ENCODE measurements at regions not wholly inside any gene's neighbourhood (a gene's known extent, or its start where the extent isn't known, plus 50 kb on each side); places are given as distances from the start of the nearest gene placed in this dataset.

DNA sequence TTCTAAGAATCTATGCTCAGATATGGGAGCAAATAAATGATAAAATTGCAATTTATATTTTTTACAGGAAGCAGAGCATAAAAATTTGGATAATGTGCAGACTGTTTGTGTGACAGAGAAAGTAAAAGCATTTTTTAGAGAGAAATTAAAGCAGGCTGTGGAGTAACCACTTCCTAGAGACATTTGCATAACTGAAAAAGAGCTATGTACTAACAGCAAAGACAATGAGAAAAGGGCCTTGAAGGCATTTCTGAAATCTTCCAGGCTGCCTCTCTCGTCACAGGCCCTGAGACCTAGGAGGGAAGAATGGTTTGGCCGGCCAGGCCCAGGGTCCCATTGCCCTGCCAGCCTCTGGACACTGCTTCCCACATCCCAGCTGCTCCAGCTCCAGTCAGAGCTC lies 247.2 kb downstream of the ALX1 start:
- Histone ChIP-seq H3K27ac (no peak overlapping the region), H3K4me1 (replicated peaks) (no peaks in the 10 kb centered on the region), H3K4me3 (no peak overlapping the region), H3K9me3 (no peaks in the 10 kb centered on the region), H3K27me3 (replicated peaks; ENCODE audit: insufficient read depth) (no peaks in the 10 kb centered on the region), H3K36me3 (no peaks in the 10 kb centered on the region)
- no peak for DNase-seq (ENCODE audit: low spot score)
- intact Hi-C loops (cut with DNase I) = no loop called here
- TF ChIP-seq, protein P1, sequence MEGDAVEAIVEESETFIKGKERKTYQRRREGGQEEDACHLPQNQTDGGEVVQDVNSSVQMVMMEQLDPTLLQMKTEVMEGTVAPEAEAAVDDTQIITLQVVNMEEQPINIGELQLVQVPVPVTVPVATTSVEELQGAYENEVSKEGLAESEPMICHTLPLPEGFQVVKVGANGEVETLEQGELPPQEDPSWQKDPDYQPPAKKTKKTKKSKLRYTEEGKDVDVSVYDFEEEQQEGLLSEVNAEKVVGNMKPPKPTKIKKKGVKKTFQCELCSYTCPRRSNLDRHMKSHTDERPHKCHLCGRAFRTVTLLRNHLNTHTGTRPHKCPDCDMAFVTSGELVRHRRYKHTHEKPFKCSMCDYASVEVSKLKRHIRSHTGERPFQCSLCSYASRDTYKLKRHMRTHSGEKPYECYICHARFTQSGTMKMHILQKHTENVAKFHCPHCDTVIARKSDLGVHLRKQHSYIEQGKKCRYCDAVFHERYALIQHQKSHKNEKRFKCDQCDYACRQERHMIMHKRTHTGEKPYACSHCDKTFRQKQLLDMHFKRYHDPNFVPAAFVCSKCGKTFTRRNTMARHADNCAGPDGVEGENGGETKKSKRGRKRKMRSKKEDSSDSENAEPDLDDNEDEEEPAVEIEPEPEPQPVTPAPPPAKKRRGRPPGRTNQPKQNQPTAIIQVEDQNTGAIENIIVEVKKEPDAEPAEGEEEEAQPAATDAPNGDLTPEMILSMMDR (IDR thresholded peaks at IDR 0.05) = no peak
- 67% methylated on average over 2 of the region's 2 CpGs for WGBS

GRCh38 chr12:85529896-85530295 lies 249.9 kb downstream of the ALX1 start:
- H3K4me3 ChIP-seq = no peak overlapping the region
- no peak for DNase-seq (ENCODE audit: low spot score)
- H3K4me1 ChIP-seq (replicated peaks) = no peaks in the 10 kb centered on the region
- no peaks in the 10 kb centered on the region for H3K27me3 ChIP-seq (replicated peaks; ENCODE audit: insufficient read depth)
- intact Hi-C loops (cut with DNase I) = no loop called here
- no peaks in the 10 kb centered on the region for H3K9me3 ChIP-seq
- TF ChIP-seq POLR2AphosphoS5 (IDR thresholded peaks at IDR 0.05) = no peak
- TF ChIP-seq, protein P1 (IDR thresholded peaks at IDR 0.05) = no peak
- no peak for TF ChIP-seq POLR2A (IDR thresholded peaks at IDR 0.05)
- H3K27ac ChIP-seq = no peak overlapping the region
- no peaks in the 10 kb centered on the region for H3K36me3 ChIP-seq
- 92% methylated on average over 1 of the region's 1 CpG for WGBS

DNA sequence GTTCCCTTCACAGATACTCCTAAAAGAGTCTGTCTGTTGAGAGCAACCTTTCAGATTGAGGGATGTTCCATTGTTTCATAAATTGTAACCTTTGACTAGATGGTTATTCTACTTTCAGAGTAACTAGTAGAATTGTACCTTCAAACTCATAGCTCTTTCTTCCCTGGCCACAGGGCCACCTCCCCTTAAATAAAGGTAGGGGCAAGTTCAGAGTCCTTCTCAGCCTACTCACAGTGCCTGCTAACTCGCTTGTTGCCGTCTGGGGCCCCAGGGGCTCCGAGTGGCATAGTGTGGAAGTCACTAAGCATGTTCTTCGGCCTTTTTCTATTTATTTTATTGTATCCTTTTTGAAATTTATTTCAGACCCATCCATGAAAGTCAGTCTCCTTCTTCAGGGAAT lies 250.4 kb downstream of the ALX1 start:
- Histone ChIP-seq H3K9me3 (no peaks in the 10 kb centered on the region), H3K4me1 (replicated peaks) (no peaks in the 10 kb centered on the region), H3K27ac (no peak overlapping the region), H3K27me3 (replicated peaks; ENCODE audit: insufficient read depth) (no peaks in the 10 kb centered on the region), H3K4me3 (no peak overlapping the region), H3K36me3 (no peaks in the 10 kb centered on the region)
- intact Hi-C loops (cut with DNase I) = no loop called here
- DNase-seq (ENCODE audit: low spot score) = no peak
- no peak for TF ChIP-seq POLR2A (IDR thresholded peaks at IDR 0.05)
- TF ChIP-seq, protein P1 (IDR thresholded peaks at IDR 0.05) = no peak
- no peak for TF ChIP-seq POLR2AphosphoS5 (IDR thresholded peaks at IDR 0.05)
- 93% methylated on average over 4 of the region's 4 CpGs for WGBS

GRCh38 chr12:85531341-85531740 lies 251.3 kb downstream of the ALX1 start:
- no peaks in the 10 kb centered on the region for H3K36me3 ChIP-seq
- H3K27ac ChIP-seq = no peak overlapping the region
- no peaks in the 10 kb centered on the region for H3K4me1 ChIP-seq (replicated peaks)
- no peak overlapping the region for H3K4me3 ChIP-seq
- no peak for DNase-seq (ENCODE audit: low spot score)
- intact Hi-C loops (cut with DNase I) = no loop called here
- 73% methylated on average over 1 of the region's 1 CpG for WGBS
- H3K27me3 ChIP-seq (replicated peaks; ENCODE audit: insufficient read depth) = no peaks in the 10 kb centered on the region
- no peaks in the 10 kb centered on the region for H3K9me3 ChIP-seq
- TF ChIP-seq POLR2A (IDR thresholded peaks at IDR 0.05) (no peak), POLR2AphosphoS5 (IDR thresholded peaks at IDR 0.05) (no peak)
- TF ChIP-seq, protein P1 (IDR thresholded peaks at IDR 0.05) = no peak

GRCh38 chr12:85549640-85550039 lies 269.6 kb downstream of the ALX1 start:
- no peaks in the 10 kb centered on the region for H3K9me3 ChIP-seq
- H3K27me3 ChIP-seq (replicated peaks; ENCODE audit: insufficient read depth) = no peaks in the 10 kb centered on the region
- no peak overlapping the region for H3K4me3 ChIP-seq
- no peak for DNase-seq (ENCODE audit: low spot score)
- H3K4me1 ChIP-seq (replicated peaks) = no peaks in the 10 kb centered on the region
- TF ChIP-seq, protein P1 (IDR thresholded peaks at IDR 0.05) = no peak
- no peak for TF ChIP-seq POLR2AphosphoS5 (IDR thresholded peaks at IDR 0.05)
- TF ChIP-seq POLR2A (IDR thresholded peaks at IDR 0.05) = no peak
- intact Hi-C loops (cut with DNase I) = no loop called here
- no peaks in the 10 kb centered on the region for H3K36me3 ChIP-seq
- no peak overlapping the region for H3K27ac ChIP-seq
- WGBS = 89% methylated on average over 2 of the region's 2 CpGs
